Upper lobe of left lung (tissue), 4 donors: ENCODE measurements at regions not wholly inside any gene's neighbourhood (a gene's known extent, or its start where the extent isn't known, plus 50 kb on each side); places are given as distances from the start of the nearest gene placed in this dataset.

Experiments used
- CTCF ChIP-seq, 6 experiments: fragments of 450-650 bp in 4 of 6; fragments of 200-600 bp in 2 of 6; sonication (generic) in 2 of 6; IDR thresholded peaks; one replicate each; pipeline ENCODE4 v1.5.1; 2016 to 2019; ENCODE audit warnings: antibody characterized with exemption in 6 of 6
- EP300 ChIP-seq, 4 donors: sonication (generic); formaldehyde crosslinking; IDR thresholded peaks; one replicate each; pipeline ENCODE4 v1.5.1; 2017; ENCODE audit warnings: antibody characterized with exemption in 4 of 4, control low read depth in 2 of 4
- POLR2A ChIP-seq, 4 donors: fragments of 450-650 bp; IDR thresholded peaks; one replicate each; pipeline ENCODE4 v1.5.1; 2016 to 2017; ENCODE audit warnings: antibody characterized with exemption in 4 of 4, mild to moderate bottlenecking in 2 of 4

DNA sequence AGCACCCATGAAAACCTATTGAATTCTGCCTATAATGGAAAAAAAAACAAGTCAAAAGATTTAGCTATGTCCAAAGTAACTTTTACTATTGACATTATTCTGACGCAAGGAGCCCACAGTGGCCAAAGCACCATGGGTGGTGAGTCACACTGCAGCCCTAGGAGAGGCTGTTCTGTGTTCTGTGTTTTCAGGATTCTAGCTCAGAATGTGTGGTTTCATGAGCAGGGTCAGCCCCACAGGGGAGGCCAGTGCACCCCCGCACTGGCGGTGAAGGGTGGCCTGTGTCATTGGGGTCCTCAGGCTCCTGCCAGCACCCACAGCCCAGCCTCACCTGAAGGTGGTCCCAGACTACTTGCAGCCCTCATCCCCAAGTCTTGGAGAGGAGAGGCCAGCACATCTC, 112.2 kb downstream of the BRD1 start:
- TF ChIP-seq CTCF (IDR thresholded peaks at IDR 0.05), result no peak
- no peak for TF ChIP-seq POLR2A (IDR thresholded peaks at IDR 0.05)
- TF ChIP-seq EP300 (IDR thresholded peaks at IDR 0.05), result no peak
